GM06990 (cell line): ENCODE measurements at regions not wholly inside any gene's neighbourhood (a gene's known extent, or its start where the extent isn't known, plus 50 kb on each side); places are given as distances from the start of the nearest gene placed in this dataset.
"Not testable (repeated sequence)": the region's sequence is repeated elsewhere in the genome, so short reads cannot be mapped to it uniquely, and the experiment has no call there.

Experiments used
- DNase-seq: peaks from one replicate; pipeline ENCODE4 v3.0.0-alpha.2; 2011; ENCODE audit not compliant: insufficient read length; ENCODE audit errors: extremely low read depth
- H3K27me3 ChIP-seq: replicated peaks from 2 replicates; pipeline ENCODE4 v1.6.0; 2011; ENCODE audit warnings: low read length; ENCODE audit not compliant: control insufficient read depth, insufficient read depth
- H3K36me3 ChIP-seq: 2 replicates; pipeline ENCODE4 v1.5.1; 2011; ENCODE audit warnings: low read length; ENCODE audit not compliant: control insufficient read depth, insufficient read depth
- H3K4me3 ChIP-seq: replicated peaks from 2 replicates; pipeline ENCODE4 v1.5.1; 2011; ENCODE audit warnings: low read depth, mild to moderate bottlenecking, control low read depth, low read length
- TF ChIP-seq, protein P1 (sequence below): IDR thresholded peaks from 2 replicates; pipeline ENCODE4 v1.5.1; 2011; ENCODE audit warnings: low read length, control low read depth, mild to moderate bottlenecking, inconsistent platforms; ENCODE audit not compliant: insufficient read depth, poor library complexity, severe bottlenecking

DNA sequence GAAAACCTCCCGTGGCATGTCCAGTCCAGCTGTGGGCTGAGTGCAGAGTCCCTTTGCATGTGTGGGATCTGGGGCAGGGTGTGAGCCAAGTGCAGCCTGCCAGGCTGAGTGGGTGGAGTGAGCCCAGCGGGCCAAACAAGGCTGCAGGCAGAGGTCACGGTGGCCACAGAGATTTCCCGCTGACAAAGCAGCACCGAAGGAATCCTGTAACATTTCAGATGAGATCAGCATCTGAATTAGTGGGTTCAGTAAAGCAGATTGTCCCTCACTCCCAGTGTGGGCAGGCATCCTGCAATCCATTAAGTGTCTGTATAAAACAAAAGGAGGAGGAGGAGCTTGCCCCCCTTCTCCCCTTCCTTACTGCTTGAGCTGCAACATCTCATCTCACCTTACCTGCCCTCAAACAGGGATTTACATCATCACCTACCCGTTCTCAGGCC, 324.4 kb downstream of the FAT4 start:
- TF ChIP-seq, protein P1, sequence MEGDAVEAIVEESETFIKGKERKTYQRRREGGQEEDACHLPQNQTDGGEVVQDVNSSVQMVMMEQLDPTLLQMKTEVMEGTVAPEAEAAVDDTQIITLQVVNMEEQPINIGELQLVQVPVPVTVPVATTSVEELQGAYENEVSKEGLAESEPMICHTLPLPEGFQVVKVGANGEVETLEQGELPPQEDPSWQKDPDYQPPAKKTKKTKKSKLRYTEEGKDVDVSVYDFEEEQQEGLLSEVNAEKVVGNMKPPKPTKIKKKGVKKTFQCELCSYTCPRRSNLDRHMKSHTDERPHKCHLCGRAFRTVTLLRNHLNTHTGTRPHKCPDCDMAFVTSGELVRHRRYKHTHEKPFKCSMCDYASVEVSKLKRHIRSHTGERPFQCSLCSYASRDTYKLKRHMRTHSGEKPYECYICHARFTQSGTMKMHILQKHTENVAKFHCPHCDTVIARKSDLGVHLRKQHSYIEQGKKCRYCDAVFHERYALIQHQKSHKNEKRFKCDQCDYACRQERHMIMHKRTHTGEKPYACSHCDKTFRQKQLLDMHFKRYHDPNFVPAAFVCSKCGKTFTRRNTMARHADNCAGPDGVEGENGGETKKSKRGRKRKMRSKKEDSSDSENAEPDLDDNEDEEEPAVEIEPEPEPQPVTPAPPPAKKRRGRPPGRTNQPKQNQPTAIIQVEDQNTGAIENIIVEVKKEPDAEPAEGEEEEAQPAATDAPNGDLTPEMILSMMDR = no peak
- no peaks in the 10 kb centered on the region for H3K27me3 ChIP-seq
- DNase-seq = no peak
- H3K36me3 ChIP-seq = no peaks in the 10 kb centered on the region
- H3K4me3 ChIP-seq = no peak overlapping the region

DNA sequence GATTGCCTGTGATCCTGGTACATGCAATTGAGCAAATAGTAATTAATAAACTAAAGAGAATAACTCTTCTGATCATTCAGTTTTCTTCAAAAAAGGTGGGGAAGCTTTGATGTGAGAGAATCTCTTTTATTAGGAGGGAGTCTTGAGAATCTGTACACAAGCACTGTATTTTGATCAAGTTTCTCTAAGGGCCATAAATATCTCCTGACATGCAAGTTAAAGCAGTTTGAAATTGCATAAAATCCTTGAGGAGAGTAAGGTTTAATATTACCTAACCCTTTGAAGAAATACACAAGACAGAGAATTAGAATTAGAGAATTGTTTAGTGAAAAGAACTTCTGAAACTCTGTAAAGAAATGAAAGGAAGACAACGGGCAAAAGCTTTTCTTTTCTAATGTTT, 326.9 kb downstream of the FAT4 start:
- no peak for DNase-seq
- Histone ChIP-seq H3K36me3 (no peaks in the 10 kb centered on the region), H3K27me3 (no peaks in the 10 kb centered on the region), H3K4me3 (no peak overlapping the region)
- TF ChIP-seq, protein P1 = no peak

DNA sequence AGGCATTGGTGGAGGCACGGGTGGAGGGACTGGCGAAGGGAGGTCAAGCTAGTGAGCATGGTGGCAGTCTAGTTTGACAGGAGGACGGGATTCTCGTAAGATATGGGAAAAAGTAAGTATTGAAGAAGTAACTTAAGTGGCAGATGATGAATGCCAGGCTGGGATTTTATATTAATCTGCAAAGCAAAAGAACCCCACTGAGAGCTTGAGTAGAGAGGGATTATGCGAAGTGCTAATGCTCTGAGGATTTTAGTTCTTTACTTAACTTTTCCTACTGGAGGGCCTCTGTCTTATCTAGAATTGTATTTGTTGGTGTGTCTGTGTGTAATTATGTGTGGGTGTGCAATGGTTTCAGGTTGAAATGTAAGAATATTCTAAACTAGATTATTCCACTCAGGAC, 327.9 kb downstream of the FAT4 start:
- Histone ChIP-seq H3K36me3 (no peaks in the 10 kb centered on the region), H3K4me3 (no peak overlapping the region), H3K27me3 (no peaks in the 10 kb centered on the region)
- TF ChIP-seq, protein P1 = no peak
- DNase-seq = no peak

DNA sequence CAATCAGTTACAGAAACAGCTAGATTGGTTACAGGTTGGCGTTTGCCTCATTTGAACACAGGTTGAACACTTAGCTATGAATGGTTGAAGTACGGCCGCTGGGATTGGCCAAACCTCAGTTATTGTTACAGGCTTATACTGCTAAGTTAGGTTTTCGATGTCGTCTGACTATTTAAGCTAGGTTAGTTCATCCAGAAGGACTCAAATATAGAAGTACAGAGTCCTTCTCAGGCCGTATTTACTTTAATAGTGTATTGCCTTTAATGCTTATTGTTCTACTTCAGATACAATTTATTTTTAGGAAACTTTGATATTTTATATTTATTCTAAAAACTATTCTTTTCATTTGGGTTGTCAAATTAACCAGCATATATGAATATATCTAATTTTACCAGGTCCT, 334.7 kb downstream of the FAT4 start:
- DNase-seq = no peak
- TF ChIP-seq, protein P1 = no peak
- no peak overlapping the region for H3K4me3 ChIP-seq
- H3K27me3 ChIP-seq = no peaks in the 10 kb centered on the region
- H3K36me3 ChIP-seq = no peaks in the 10 kb centered on the region

DNA sequence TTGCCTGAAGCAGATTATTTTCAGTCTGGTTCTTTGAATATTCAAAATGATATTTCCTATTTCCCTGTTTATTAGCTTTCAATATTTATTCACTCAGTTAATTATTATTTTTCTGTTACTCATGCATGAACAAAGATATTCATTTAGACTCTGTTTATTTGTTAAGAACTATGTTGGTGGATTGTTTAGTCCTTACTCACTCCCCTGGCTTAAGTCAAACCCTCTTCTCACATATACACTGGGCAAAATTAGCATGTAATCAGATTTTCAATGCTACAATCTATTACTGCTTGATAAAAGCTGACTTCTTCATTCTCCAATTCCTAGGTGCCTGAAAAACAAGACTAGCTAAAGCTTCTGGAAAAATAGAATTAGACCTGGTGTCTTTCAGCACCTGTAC, 335.8 kb downstream of the FAT4 start:
- no peak overlapping the region for H3K4me3 ChIP-seq
- no peak for DNase-seq
- H3K36me3 ChIP-seq = no peaks in the 10 kb centered on the region
- no peaks in the 10 kb centered on the region for H3K27me3 ChIP-seq
- TF ChIP-seq, protein P1 = no peak

DNA sequence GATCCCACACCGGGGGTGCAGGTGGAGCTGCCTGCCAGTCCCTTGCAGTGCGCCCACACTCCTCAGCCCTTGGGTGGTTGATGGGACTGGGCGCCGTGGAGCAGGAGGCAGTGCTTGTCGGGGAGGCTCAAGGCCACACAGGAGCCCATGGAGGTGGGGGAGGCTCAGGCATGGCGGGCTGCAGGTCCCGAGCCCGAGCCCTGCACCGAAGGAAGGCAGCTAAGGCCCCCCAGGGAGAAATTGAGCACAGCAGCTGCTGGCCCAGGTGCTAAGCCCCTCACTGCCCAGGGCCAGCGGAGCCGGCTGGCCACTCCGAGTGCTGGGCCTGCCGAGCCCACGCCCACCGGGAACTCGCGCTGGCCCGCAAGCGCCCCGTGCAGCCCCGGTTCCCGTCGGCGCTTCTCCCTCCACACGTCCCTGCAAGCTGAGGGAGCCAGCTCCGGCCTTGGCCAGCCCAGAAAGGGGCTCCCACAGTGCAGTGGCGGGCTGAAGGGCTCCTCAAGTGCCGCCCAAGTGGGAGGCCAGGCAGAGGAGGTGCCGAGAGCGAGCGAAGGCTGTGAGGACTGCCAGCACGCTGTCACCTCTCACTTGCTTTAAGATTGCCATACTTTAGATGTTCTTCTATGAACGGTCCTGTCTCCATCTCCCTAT, 337.1 kb downstream of the FAT4 start:
- not testable (repeated sequence) for H3K36me3 ChIP-seq, H3K27me3 ChIP-seq, DNase-seq, H3K4me3 ChIP-seq
